ENCODE measurements at regions not wholly inside any gene's neighbourhood (a gene's known extent, or its start where the extent isn't known, plus 50 kb on each side); places are given as distances from the start of the nearest gene placed in this dataset.

DNA sequence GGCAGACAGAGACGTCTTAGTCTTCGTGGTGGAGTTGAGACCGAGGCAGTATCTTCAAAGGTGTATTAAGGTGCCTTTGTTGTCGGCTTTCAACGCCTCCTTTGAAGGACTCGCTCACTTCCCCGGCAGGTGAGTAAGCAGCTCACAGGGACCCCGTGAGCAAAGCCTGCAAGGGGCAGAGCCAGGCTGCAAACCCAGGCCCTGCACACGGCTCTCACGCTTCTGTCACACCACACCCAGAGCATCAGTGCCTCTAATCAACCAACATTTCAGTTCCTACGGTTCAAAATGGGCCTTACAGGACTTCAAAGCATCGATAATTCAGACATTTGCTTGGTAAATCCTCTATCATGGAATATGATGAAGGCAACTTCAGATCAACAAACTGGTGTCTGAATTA, 64.8 kb upstream of the INSIG1 start:
- TF ChIP-seq, protein P1, sequence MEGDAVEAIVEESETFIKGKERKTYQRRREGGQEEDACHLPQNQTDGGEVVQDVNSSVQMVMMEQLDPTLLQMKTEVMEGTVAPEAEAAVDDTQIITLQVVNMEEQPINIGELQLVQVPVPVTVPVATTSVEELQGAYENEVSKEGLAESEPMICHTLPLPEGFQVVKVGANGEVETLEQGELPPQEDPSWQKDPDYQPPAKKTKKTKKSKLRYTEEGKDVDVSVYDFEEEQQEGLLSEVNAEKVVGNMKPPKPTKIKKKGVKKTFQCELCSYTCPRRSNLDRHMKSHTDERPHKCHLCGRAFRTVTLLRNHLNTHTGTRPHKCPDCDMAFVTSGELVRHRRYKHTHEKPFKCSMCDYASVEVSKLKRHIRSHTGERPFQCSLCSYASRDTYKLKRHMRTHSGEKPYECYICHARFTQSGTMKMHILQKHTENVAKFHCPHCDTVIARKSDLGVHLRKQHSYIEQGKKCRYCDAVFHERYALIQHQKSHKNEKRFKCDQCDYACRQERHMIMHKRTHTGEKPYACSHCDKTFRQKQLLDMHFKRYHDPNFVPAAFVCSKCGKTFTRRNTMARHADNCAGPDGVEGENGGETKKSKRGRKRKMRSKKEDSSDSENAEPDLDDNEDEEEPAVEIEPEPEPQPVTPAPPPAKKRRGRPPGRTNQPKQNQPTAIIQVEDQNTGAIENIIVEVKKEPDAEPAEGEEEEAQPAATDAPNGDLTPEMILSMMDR (IDR thresholded peaks at IDR 0.05): no peak
- TF ChIP-seq EZH2 (IDR thresholded peaks at IDR 0.05): no peak
- TF ChIP-seq EZH2phosphoT487 (IDR thresholded peaks at IDR 0.05): no peak

Data from neural progenitor cell (in vitro differentiated cells).